HepG2 (cell line): ENCODE measurements at regions not wholly inside any gene's neighbourhood (a gene's known extent, or its start where the extent isn't known, plus 50 kb on each side); places are given as distances from the start of the nearest gene placed in this dataset.
"Not testable (repeated sequence)": the region's sequence is repeated elsewhere in the genome, so short reads cannot be mapped to it uniquely, and the experiment has no call there.

Experiments used
- ATF4 ChIP-seq, 2 experiments: fragments of 450-650 bp in 1 of 2; sonication (generic) in 1 of 2; formaldehyde crosslinking; IDR thresholded peaks; 2 replicates each; pipeline versions ENCODE4 v1.5.0 to v1.8.0; 2020 to 2022; ENCODE audit warnings: mild to moderate bottlenecking in 1 of 2, missing genetic modification reagents in 1 of 2
- BCL6 ChIP-seq: IDR thresholded peaks from 2 replicates; pipeline ENCODE4 v1.6.1; 2016; ENCODE audit warnings: missing genetic modification reagents, missing compliant biosample characterization
- CREM ChIP-seq, 2 experiments: sonication (generic) in 1 of 2; formaldehyde crosslinking in 1 of 2; IDR thresholded peaks; 2 replicates each; pipeline versions ENCODE4 v1.4.0 to v1.6.1; 2016 to 2020; ENCODE audit warnings: antibody characterized with exemption in 1 of 2, mild to moderate bottlenecking in 1 of 2, missing genetic modification reagents in 1 of 2
- DRAP1 ChIP-seq: IDR thresholded peaks from 2 replicates; pipeline ENCODE4 v1.6.1; 2016; ENCODE audit warnings: missing genetic modification reagents, missing compliant biosample characterization
- ELF3 ChIP-seq: IDR thresholded peaks from 2 replicates; pipeline ENCODE4 v1.6.1; 2016; ENCODE audit warnings: missing genetic modification reagents, missing compliant biosample characterization
- FOXA3 ChIP-seq: IDR thresholded peaks from 2 replicates; pipeline ENCODE4 v1.6.1; 2016; ENCODE audit warnings: missing genetic modification reagents, missing compliant biosample characterization
- FOXJ3 ChIP-seq: sonication (generic); formaldehyde crosslinking; IDR thresholded peaks from 2 replicates; pipeline ENCODE4 v1.4.0; 2020; ENCODE audit warnings: missing genetic modification reagents, mild to moderate bottlenecking, borderline replicate concordance
- GATAD2A ChIP-seq: IDR thresholded peaks from 2 replicates; pipeline ENCODE4 v1.6.1; 2016
- HDAC2 ChIP-seq: sonication (generic); formaldehyde crosslinking; IDR thresholded peaks from 2 replicates; pipeline ENCODE4 v1.4.0; 2020; ENCODE audit warnings: missing genetic modification reagents
- HNF1A ChIP-seq, 2 experiments: sonication (generic) in 1 of 2; formaldehyde crosslinking in 1 of 2; IDR thresholded peaks; 2 replicates each; pipeline versions ENCODE4 v1.4.0 to v1.6.1; 2016 to 2020; ENCODE audit warnings: borderline replicate concordance in 1 of 2, low read depth in 1 of 2, mild to moderate bottlenecking in 1 of 2, missing genetic modification reagents in 1 of 2
- KAT8 ChIP-seq: IDR thresholded peaks from 2 replicates; pipeline ENCODE4 v1.6.1; 2016; ENCODE audit warnings: missing genetic modification reagents, missing compliant biosample characterization
- KDM6A ChIP-seq: IDR thresholded peaks from 2 replicates; pipeline ENCODE4 v1.6.1; 2016; ENCODE audit warnings: low read depth
- KLF16 ChIP-seq, 2 experiments: sonication (generic) in 1 of 2; formaldehyde crosslinking in 1 of 2; IDR thresholded peaks; 2 replicates each; pipeline versions ENCODE4 v1.6.1 to v1.8.0; 2016 to 2023; ENCODE audit warnings: missing genetic modification reagents in 2 of 2, missing compliant biosample characterization in 1 of 2
- MEF2D ChIP-seq: sonication (generic); formaldehyde crosslinking; IDR thresholded peaks from 2 replicates; pipeline ENCODE4 v1.5.1; 2020; ENCODE audit warnings: mild to moderate bottlenecking, missing genetic modification reagents
- MIXL1 ChIP-seq: IDR thresholded peaks from 2 replicates; pipeline ENCODE4 v1.6.1; 2016
- SOX5 ChIP-seq: IDR thresholded peaks from 2 replicates; pipeline ENCODE4 v1.6.1; 2016; ENCODE audit warnings: borderline replicate concordance
- TBX3 ChIP-seq: fragments of 450-650 bp; IDR thresholded peaks from 2 replicates; pipeline ENCODE4 v1.6.1; 2017; ENCODE audit warnings: antibody characterized with exemption, mild to moderate bottlenecking, inconsistent platforms, borderline replicate concordance
- ZBTB25 ChIP-seq: IDR thresholded peaks from 2 replicates; pipeline ENCODE4 v1.6.1; 2018; ENCODE audit warnings: missing genetic modification reagents
- TF ChIP-seq, protein P1 (sequence below): IDR thresholded peaks from 2 replicates; pipeline ENCODE4 v1.6.1; 2016; ENCODE audit warnings: mild to moderate bottlenecking
- TF ChIP-seq, protein P2 (sequence below): sonication (generic); formaldehyde crosslinking; IDR thresholded peaks from 2 replicates; pipeline ENCODE4 v1.4.0; 2020; ENCODE audit warnings: missing genetic modification reagents

DNA sequence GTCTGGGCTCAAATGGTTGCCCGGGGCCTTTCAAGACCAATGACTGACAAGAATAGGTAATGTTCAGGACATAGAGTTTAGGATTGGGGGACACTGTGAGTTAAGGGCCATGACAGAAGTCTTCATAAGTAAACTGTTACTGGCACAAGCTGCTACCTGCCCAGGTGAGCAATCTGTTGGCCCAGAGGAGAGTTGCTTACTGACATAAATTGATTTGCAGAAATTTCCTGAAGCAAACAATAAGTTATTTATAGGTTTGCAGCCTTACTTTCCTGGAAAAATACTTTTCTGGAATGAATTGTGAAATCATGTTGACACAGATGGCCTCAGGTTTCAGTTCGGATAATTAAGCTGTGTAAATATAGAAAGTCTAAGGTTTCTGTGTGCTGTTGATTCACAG, 202.8 kb upstream of the C1QTNF3 start (continued):
- TF ChIP-seq KLF16 (CRISPR knock-in tag; IDR thresholded peaks at IDR 0.05) (peak in 1 of 2 experiments; percentile 54; a peak in 1 of 4 replicates), BCL6 (peak; percentile 96), MIXL1 (CRISPR knock-in tag) (peak; percentile 92), FOXA3 (CRISPR knock-in tag) (peak; percentile 94), CREM (IDR thresholded peaks at IDR 0.05) (peak; percentile 44; the same call in 1 of the 2 replicates), KDM6A (peak; percentile 44; the same call in 1 of the 2 replicates), MEF2D (peak; percentile 94), GATAD2A (CRISPR knock-in tag) (peak; percentile 81), ATF4 (CRISPR knock-in tag; IDR thresholded peaks at IDR 0.05) (peak in 1 of 2 experiments; percentile 39; a peak in 1 of 4 replicates), TBX3 (peak; percentile 80), KAT8 (CRISPR knock-in tag) (peak; percentile 48; the same call in 1 of the 2 replicates), SOX5 (CRISPR knock-in tag) (peak; percentile 81), ZBTB25 (CRISPR knock-in tag) (peak; percentile 42; the same call in 1 of the 2 replicates), FOXJ3 (CRISPR knock-in tag) (peak; percentile 48; the same call in 1 of the 2 replicates), ELF3 (CRISPR knock-in tag) (peak; percentile 54; the same call in 1 of the 2 replicates), HDAC2 (CRISPR knock-in tag) (0 out of 2 replicates have a peak, but pooled peaks have one; percentile 52), HNF1A (CRISPR knock-in tag; IDR thresholded peaks at IDR 0.05; ENCODE audit: borderline replicate concordance) (peak; percentile 36; the same call in 1 of the 2 replicates), DRAP1 (CRISPR knock-in tag) (peak; percentile 17; the same call in 1 of the 2 replicates)
- not testable (repeated sequence) for TF ChIP-seq CREM (CRISPR knock-in tag; IDR thresholded peaks at IDR 0.05); HNF1A (IDR thresholded peaks at IDR 0.05; ENCODE audit: low read depth)
- TF ChIP-seq, protein P1, sequence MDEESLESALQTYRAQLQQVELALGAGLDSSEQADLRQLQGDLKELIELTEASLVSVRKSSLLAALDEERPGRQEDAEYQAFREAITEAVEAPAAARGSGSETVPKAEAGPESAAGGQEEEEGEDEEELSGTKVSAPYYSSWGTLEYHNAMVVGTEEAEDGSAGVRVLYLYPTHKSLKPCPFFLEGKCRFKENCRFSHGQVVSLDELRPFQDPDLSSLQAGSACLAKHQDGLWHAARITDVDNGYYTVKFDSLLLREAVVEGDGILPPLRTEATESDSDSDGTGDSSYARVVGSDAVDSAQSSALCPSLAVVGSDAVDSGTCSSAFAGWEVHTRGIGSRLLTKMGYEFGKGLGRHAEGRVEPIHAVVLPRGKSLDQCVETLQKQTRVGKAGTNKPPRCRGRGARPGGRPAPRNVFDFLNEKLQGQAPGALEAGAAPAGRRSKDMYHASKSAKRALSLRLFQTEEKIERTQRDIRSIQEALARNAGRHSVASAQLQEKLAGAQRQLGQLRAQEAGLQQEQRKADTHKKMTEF (CRISPR knock-in tag), result peak; percentile 73; the same call in 1 of the 2 replicates
- TF ChIP-seq, protein P2, sequence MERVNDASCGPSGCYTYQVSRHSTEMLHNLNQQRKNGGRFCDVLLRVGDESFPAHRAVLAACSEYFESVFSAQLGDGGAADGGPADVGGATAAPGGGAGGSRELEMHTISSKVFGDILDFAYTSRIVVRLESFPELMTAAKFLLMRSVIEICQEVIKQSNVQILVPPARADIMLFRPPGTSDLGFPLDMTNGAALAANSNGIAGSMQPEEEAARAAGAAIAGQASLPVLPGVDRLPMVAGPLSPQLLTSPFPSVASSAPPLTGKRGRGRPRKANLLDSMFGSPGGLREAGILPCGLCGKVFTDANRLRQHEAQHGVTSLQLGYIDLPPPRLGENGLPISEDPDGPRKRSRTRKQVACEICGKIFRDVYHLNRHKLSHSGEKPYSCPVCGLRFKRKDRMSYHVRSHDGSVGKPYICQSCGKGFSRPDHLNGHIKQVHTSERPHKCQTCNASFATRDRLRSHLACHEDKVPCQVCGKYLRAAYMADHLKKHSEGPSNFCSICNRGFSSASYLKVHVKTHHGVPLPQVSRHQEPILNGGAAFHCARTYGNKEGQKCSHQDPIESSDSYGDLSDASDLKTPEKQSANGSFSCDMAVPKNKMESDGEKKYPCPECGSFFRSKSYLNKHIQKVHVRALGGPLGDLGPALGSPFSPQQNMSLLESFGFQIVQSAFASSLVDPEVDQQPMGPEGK (CRISPR knock-in tag), result 0 out of 2 replicates have a peak, but pooled peaks have one; percentile 11
